Hematopoietic multipotent progenitor cell treated with erythropoietin and hydrocortisone succinate and interleukin-3 and kit ligand, for 8 days (in vitro differentiated cells): ENCODE measurements at regions not wholly inside any gene's neighbourhood (a gene's known extent, or its start where the extent isn't known, plus 50 kb on each side); places are given as distances from the start of the nearest gene placed in this dataset.

Experiments
- DNase-seq: peaks from one replicate; pipeline ENCODE4 v3.0.0-alpha.2; 2015

- no peak for DNase-seq
Observed at GRCh38 chr5:2194949-2195348, 312.2 kb upstream of the IRX4 start.

GRCh38 chr5:2194236-2194555 lies 311.5 kb upstream of the IRX4 start:
- no peak for DNase-seq

- DNase-seq, result no peak
Observed at GRCh38 chr5:2193542-2194235, 311.0 kb upstream of the IRX4 start.

GRCh38 chr5:2193142-2193541 lies 310.4 kb upstream of the IRX4 start:
- no peak for DNase-seq

GRCh38 chr5:2192496-2192895 lies 309.8 kb upstream of the IRX4 start:
- no peak for DNase-seq

- DNase-seq, result no peak
Observed at GRCh38 chr5:2191972-2192371, 309.2 kb upstream of the IRX4 start.

- no peak for DNase-seq
Observed at GRCh38 chr5:2190549-2190948, 307.8 kb upstream of the IRX4 start.

GRCh38 chr5:2188661-2189060 lies 305.9 kb upstream of the IRX4 start:
- no peak for DNase-seq

GRCh38 chr5:2188137-2188536 lies 305.4 kb upstream of the IRX4 start:
- DNase-seq, result no peak

GRCh38 chr5:2187687-2188086 lies 305.0 kb upstream of the IRX4 start:
- no peak for DNase-seq

- no peak for DNase-seq
Observed at GRCh38 chr5:2187156-2187555, 304.4 kb upstream of the IRX4 start.

- DNase-seq, result no peak
Observed at GRCh38 chr5:2186472-2187015, 303.8 kb upstream of the IRX4 start.

GRCh38 chr5:2185646-2186471 lies 303.1 kb upstream of the IRX4 start:
- no peak for DNase-seq

GRCh38 chr5:2184563-2185540 lies 302.1 kb upstream of the IRX4 start:
- DNase-seq, result no peak

- no peak for DNase-seq
Observed at GRCh38 chr5:2184026-2184366, 301.3 kb upstream of the IRX4 start.

GRCh38 chr5:2183154-2184025 lies 300.7 kb upstream of the IRX4 start:
- no peak for DNase-seq

- no peak for DNase-seq
Observed at GRCh38 chr5:2182020-2182419, 299.3 kb upstream of the IRX4 start.

- DNase-seq, result no peak
Observed at GRCh38 chr5:2181557-2181956, 298.8 kb upstream of the IRX4 start.

GRCh38 chr5:2181149-2181548 lies 298.4 kb upstream of the IRX4 start:
- DNase-seq, result no peak

- no peak for DNase-seq
Observed at GRCh38 chr5:2180456-2180855, 297.7 kb upstream of the IRX4 start.

GRCh38 chr5:2179861-2180260 lies 297.1 kb upstream of the IRX4 start:
- no peak for DNase-seq

- DNase-seq, result no peak
Observed at GRCh38 chr5:2178528-2178927, 295.8 kb upstream of the IRX4 start.
